LNCaP clone FGC (cell line): ENCODE measurements at regions not wholly inside any gene's neighbourhood (a gene's known extent, or its start where the extent isn't known, plus 50 kb on each side); places are given as distances from the start of the nearest gene placed in this dataset.
A peak's percentile ranks its signal among the peaks of the same experiment; 100 is the strongest.

Source experiments
- DNase-seq: peaks from one replicate; pipeline ENCODE4 v3.0.0-alpha.2; 2011; ENCODE audit warnings: low read depth
- H3K4me3 ChIP-seq: 2 replicates; pipeline ENCODE4 v1.5.1; 2011; ENCODE audit warnings: mild to moderate bottlenecking, low read depth, low read length, control low read depth
- CTCF ChIP-seq: IDR thresholded peaks from 2 replicates; pipeline ENCODE4 v1.5.1; 2012; ENCODE audit warnings: mild to moderate bottlenecking; ENCODE audit not compliant: control insufficient read depth, insufficient read depth; ENCODE audit errors: extremely low read depth

GRCh38 chr12:124105546-124105945 is 132.5 kb downstream of the ZNF664 start:
- no peak overlapping the region for H3K4me3 ChIP-seq
- DNase-seq = no peak
- TF ChIP-seq CTCF = no peak

DNA sequence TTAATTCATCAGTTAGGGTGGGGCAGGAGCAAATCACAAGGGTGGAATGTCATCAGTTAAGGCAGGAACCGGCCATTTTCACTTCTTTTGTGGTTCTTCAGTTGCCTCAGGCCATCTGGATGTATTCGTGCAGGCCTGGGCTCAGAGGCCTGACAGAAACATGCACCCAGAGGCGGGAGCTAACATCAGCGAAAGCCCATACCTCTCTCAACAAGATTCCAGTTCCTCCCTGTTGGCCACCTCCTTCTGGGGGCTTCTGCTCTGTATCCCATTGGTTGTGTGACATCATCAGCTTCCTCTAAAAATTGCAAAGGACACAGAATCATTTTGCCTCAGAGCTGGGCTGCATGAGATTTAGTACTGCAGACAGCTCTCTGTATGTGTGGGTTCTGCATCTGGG is 134.3 kb downstream of the ZNF664 start:
- no peak for TF ChIP-seq CTCF
- DNase-seq = no peak
- no peak overlapping the region for H3K4me3 ChIP-seq

DNA sequence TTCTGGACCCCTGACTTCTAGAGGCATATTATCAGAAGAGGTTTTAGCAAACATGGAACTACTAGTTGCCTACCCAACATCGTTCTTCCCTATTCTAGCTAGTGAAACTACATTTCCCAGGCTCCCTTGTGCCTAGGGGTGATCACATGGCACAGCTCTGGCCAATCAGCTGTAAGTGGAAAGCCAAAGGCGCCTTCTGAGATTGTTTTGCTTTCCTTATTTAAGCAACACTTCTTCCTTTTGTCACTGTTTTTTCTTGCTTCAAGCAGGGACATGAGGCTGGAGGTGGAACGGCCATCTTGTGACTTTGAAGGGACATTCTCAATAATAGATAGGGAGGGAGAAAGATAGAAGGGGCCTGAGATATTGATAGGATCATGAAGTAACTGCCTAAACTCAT is 136.7 kb downstream of the ZNF664 start:
- H3K4me3 ChIP-seq = no peak overlapping the region
- no peak for TF ChIP-seq CTCF
- DNase-seq = peak; percentile 6

DNA sequence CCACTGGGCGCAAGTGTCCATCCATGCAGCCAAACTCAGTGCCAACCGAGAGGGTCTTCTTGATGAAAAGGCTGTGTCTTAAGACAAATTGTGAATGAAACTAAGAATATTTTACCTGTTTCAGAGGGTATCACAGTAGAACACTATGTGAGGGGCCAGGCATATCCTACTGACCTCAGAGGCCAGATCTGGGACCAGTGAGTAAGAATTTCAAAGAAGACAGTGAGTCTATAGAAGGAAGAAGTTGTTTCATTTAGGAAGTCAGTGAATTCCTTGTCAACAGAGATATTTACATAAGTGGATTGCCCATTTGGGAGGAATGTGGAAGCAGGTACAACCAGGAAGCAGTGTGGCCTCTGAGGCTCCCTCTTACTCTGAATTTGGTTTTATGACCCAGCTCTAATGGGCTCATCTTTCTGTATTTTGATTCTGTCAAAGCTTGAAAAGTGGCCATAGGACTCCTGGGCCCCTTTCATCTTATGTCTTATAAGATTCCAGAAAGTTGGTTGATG is 137.4 kb downstream of the ZNF664 start:
- TF ChIP-seq CTCF = no peak
- no peak overlapping the region for H3K4me3 ChIP-seq
- no peak for DNase-seq

- TF ChIP-seq CTCF = no peak
- no peak for DNase-seq
- H3K4me3 ChIP-seq = no peak overlapping the region
Observed at GRCh38 chr12:124111006-124111405, 138.0 kb downstream of the ZNF664 start.

DNA sequence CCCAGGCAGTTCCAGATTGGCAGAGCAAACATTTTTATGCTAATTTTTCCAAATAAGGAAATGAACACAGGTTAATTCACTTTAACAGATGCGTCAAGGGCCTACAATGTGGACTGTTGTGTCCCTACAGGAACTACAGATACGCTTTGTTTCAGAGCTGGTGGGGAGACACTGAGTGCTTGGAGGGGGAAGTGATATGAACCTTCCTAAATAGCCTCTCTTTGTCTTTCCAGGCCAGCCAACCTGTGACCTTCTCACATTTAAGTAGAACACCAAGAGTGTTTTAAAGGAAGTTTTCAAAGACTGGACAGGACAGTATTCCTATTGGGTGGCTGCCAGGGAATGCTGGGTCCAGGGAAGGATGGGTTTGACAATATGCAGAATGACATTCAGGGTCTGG is 141.3 kb downstream of the ZNF664 start:
- DNase-seq = no peak
- no peak overlapping the region for H3K4me3 ChIP-seq
- no peak for TF ChIP-seq CTCF

DNA sequence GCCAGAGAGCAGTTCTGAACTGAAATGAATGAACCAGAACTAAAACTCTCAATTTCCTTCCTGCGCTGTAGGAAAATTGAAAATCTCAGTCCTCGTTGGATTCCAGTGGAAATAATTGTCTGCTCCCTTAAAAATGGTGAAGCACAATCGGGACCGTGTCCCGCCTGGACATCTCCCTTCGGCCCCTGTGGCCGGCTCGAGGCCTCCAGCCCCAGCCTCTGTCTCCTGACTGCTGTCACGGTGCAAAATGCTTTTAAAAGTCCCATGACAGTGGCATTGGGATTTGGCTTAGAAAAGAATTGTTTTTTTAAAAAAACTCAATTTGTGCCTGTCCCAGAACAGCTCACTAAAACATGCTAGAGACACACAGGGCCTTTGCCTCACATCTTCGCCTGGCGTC is 142.5 kb downstream of the ZNF664 start:
- no peak overlapping the region for H3K4me3 ChIP-seq
- no peak for TF ChIP-seq CTCF

More for the DNA sequence above, 142.5 kb downstream of the ZNF664 start:
- no peak for DNase-seq
